ENCODE measurements at regions not wholly inside any gene's neighbourhood (a gene's known extent, or its start where the extent isn't known, plus 50 kb on each side); places are given as distances from the start of the nearest gene placed in this dataset.

DNA sequence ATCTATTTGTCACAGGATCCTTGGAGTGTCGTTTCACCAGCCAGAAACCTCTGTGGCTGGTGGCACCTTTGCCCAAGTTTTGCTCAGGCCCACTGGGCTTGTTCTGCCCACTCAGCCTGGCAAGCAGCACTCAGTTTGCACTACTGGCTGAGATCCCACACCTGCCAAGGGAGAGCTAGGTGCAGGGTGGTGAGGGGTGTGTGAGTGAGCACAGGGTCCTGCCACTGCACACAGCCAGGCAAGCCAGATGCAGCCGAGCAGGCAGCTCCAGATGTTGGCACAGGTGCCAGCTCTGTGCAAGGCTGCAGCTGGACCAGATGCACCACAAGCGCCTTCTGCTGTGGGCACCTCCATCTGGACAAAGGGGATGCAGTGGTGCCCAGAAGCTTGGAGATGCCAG lies 281.7 kb upstream of the UBE2E3 start:
- no peak for TF ChIP-seq EZH2 (IDR thresholded peaks at IDR 0.05; ENCODE audit: low read depth)
- TF ChIP-seq, protein P1, sequence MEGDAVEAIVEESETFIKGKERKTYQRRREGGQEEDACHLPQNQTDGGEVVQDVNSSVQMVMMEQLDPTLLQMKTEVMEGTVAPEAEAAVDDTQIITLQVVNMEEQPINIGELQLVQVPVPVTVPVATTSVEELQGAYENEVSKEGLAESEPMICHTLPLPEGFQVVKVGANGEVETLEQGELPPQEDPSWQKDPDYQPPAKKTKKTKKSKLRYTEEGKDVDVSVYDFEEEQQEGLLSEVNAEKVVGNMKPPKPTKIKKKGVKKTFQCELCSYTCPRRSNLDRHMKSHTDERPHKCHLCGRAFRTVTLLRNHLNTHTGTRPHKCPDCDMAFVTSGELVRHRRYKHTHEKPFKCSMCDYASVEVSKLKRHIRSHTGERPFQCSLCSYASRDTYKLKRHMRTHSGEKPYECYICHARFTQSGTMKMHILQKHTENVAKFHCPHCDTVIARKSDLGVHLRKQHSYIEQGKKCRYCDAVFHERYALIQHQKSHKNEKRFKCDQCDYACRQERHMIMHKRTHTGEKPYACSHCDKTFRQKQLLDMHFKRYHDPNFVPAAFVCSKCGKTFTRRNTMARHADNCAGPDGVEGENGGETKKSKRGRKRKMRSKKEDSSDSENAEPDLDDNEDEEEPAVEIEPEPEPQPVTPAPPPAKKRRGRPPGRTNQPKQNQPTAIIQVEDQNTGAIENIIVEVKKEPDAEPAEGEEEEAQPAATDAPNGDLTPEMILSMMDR (conservative IDR thresholded peaks at IDR 0.05): no peak
